Choroid plexus epithelial cell (primary cell): ENCODE measurements at regions not wholly inside any gene's neighbourhood (a gene's known extent, or its start where the extent isn't known, plus 50 kb on each side); places are given as distances from the start of the nearest gene placed in this dataset.
A peak's percentile ranks its signal among the peaks of the same experiment; 100 is the strongest.

Experiments used
- DNase-seq: peaks from one replicate; pipeline ENCODE4 v3.0.0-alpha.2; 2010; ENCODE audit warnings: low read depth
- H3K4me3 ChIP-seq: 2 replicates; pipeline ENCODE4 v1.5.1; 2011; ENCODE audit warnings: low read depth, mild to moderate bottlenecking, control low read depth, low read length, moderate library complexity
- CTCF ChIP-seq: conservative IDR thresholded peaks from 2 replicates; pipeline ENCODE4 v1.5.1; 2011; ENCODE audit warnings: low read depth, mild to moderate bottlenecking, control low read depth, inconsistent platforms, low read length, moderate library complexity

GRCh38 chr13:72657379-72657778 is 70.0 kb downstream of the MZT1 start:
- no peak for TF ChIP-seq CTCF
- no peak overlapping the region for H3K4me3 ChIP-seq
- no peak for DNase-seq

- DNase-seq: no peak
- TF ChIP-seq CTCF: no peak
Observed at GRCh38 chr13:72656357-72656756, 71.1 kb downstream of the MZT1 start.

GRCh38 chr13:72653506-72653905 is 73.9 kb downstream of the MZT1 start:
- no peak overlapping the region for H3K4me3 ChIP-seq
- no peak for DNase-seq
- no peak for TF ChIP-seq CTCF

More at GRCh38 chr13:72656357-72656756, 71.1 kb downstream of the MZT1 start:
- H3K4me3 ChIP-seq: no peak overlapping the region

GRCh38 chr13:72652681-72653080 is 74.7 kb downstream of the MZT1 start:
- peak; percentile 5 for DNase-seq
- TF ChIP-seq CTCF: no peak
- H3K4me3 ChIP-seq: no peak overlapping the region

- peak; percentile 46 for TF ChIP-seq CTCF
- peak; percentile 31 for DNase-seq
Observed at GRCh38 chr13:72651144-72651543, 76.3 kb downstream of the MZT1 start.

GRCh38 chr13:72650051-72650700 is 77.3 kb downstream of the MZT1 start:
- no peak for DNase-seq
- TF ChIP-seq CTCF: no peak
- no peak overlapping the region for H3K4me3 ChIP-seq

More at GRCh38 chr13:72651144-72651543, 76.3 kb downstream of the MZT1 start:
- H3K4me3 ChIP-seq: no peak overlapping the region

- DNase-seq: peak; percentile 10
- no peak overlapping the region for H3K4me3 ChIP-seq
- TF ChIP-seq CTCF: peak; percentile 36
Observed at GRCh38 chr13:72648513-72649065, 78.8 kb downstream of the MZT1 start.
